Upper lobe of left lung (tissue), 4 donors: ENCODE measurements at regions not wholly inside any gene's neighbourhood (a gene's known extent, or its start where the extent isn't known, plus 50 kb on each side); places are given as distances from the start of the nearest gene placed in this dataset.

Experiments
- CTCF ChIP-seq, 6 experiments: fragments of 450-650 bp in 4 of 6; fragments of 200-600 bp in 2 of 6; sonication (generic) in 2 of 6; IDR thresholded peaks; one replicate each; pipeline ENCODE4 v1.5.1; 2016 to 2019; ENCODE audit warnings: antibody characterized with exemption in 6 of 6
- EP300 ChIP-seq, 4 donors: sonication (generic); formaldehyde crosslinking; IDR thresholded peaks; one replicate each; pipeline ENCODE4 v1.5.1; 2017; ENCODE audit warnings: antibody characterized with exemption in 4 of 4, control low read depth in 2 of 4
- POLR2A ChIP-seq, 4 donors: fragments of 450-650 bp; IDR thresholded peaks; one replicate each; pipeline ENCODE4 v1.5.1; 2016 to 2017; ENCODE audit warnings: antibody characterized with exemption in 4 of 4, mild to moderate bottlenecking in 2 of 4

DNA sequence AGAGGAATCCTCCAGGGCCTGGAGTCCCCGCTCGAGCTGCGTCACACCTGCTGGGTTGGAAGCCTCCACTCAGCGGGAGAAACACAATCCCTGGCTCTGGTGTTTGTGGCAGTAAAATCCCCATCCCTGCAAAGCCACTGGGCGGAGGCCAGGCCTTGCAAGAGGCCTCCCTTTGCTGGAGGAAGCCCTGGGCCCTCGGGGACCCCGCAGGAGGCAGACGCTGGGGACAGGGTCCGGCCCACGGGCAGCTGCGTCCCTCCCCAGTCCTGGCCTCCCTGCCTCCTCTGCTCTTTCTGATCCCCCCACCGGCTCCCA, 194.7 kb downstream of the BRD1 start:
- TF ChIP-seq CTCF (IDR thresholded peaks at IDR 0.05) (no peak), EP300 (IDR thresholded peaks at IDR 0.05) (no peak), POLR2A (IDR thresholded peaks at IDR 0.05) (no peak)
